H1 (cell line): ENCODE measurements at regions not wholly inside any gene's neighbourhood (a gene's known extent, or its start where the extent isn't known, plus 50 kb on each side); places are given as distances from the start of the nearest gene placed in this dataset.

ENCODE experiments used
- POLR2A ChIP-seq, 2 experiments: IDR thresholded peaks; 1 replicate in 1 of 2; 2 replicates in 1 of 2; pipeline ENCODE4 v1.6.1; 2011; ENCODE audit warnings: low read depth in 2 of 2, low read length in 2 of 2, mild to moderate bottlenecking in 2 of 2; ENCODE audit errors: control extremely low read depth in 1 of 2
- SIN3A ChIP-seq, 2 experiments: IDR thresholded peaks in 1 of 2; conservative IDR thresholded peaks in 1 of 2; 2 replicates each; pipeline ENCODE4 v1.6.1; 2011 to 2012; ENCODE audit warnings: low read length in 2 of 2, improper control_type of control experiment in 1 of 2, low read depth in 1 of 2, mild to moderate bottlenecking in 1 of 2
- SUZ12 ChIP-seq: fragments of 200-600 bp; sonication (generic); IDR thresholded peaks from 2 replicates; pipeline ENCODE4 v1.6.1; 2012; ENCODE audit warnings: mild to moderate bottlenecking, inconsistent platforms, low read length, moderate library complexity, mixed read lengths

DNA sequence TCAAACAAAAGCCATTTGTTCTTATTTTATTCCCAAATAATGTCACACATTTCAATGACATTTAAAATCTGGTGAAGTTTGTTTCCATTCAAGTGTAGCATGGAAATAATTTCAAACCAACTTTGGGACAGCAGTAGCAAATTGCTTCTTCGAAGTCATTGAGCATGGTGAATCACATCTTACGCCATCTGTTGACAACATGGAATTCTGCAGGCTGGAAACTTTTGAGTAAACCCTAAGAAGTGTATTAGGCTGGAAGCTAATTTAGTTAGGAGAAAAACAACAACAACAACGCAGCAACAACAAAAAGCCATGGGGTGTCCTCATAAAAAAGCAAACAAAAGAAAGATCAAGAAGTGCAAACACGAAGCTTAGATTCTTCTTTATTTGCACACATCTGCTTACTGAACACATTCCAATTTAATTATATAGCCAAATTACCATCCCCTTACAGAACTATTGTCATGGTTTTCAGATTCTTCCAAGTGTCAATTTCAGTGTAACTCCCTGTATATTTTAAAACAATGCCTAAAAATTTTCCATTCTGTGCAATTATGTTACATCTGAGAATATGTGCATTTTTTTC, 659.0 kb upstream of the CDH7 start:
- TF ChIP-seq SIN3A (conservative IDR thresholded peaks at IDR 0.05 in 1 of 2, IDR thresholded peaks at IDR 0.05 in 1 of 2; ENCODE audit: low read depth in 1 of 2, low read length in 2 of 2) (no peak), SUZ12 (no peak), POLR2A (IDR thresholded peaks at IDR 0.05; ENCODE audit: control extremely low read depth in 1 of 2, low read depth in 2 of 2, low read length in 2 of 2) (no peak)
